AG04450 (cell line): ENCODE measurements at regions not wholly inside any gene's neighbourhood (a gene's known extent, or its start where the extent isn't known, plus 50 kb on each side); places are given as distances from the start of the nearest gene placed in this dataset.

Source experiments
- CTCF ChIA-PET: fragments of 300-600, 350-600 bp; formaldehyde crosslinking; extraction: SDS; loops from one replicate; lab custom pipeline; 2022; ENCODE audit warnings: antibody characterized with exemption, inconsistent platforms; lab: Charles Lee
- POLR2A ChIA-PET: fragments of 350-600 bp; formaldehyde crosslinking; extraction: SDS; loops from one replicate; lab custom pipeline; 2021; ENCODE audit warnings: antibody characterized with exemption, inconsistent platforms; lab: Yijun Ruan, JAX
- DNase-seq: peaks from one replicate; pipeline ENCODE4 v3.0.0-alpha.2; 2011; ENCODE audit warnings: low read depth, low spot score
- H3K27ac ChIP-seq: one replicate; pipeline ENCODE4 v1.5.1; 2012; ENCODE audit warnings: low read depth, low read length, control low read depth
- H3K27me3 ChIP-seq: one replicate; pipeline ENCODE4 v1.6.0; 2012; ENCODE audit warnings: low read length; ENCODE audit not compliant: control insufficient read depth, insufficient read depth
- H3K4me3 ChIP-seq: 2 replicates; pipeline ENCODE4 v1.5.1; 2011; ENCODE audit warnings: mild to moderate bottlenecking, low read depth, low read length, control low read depth
- H3K9me3 ChIP-seq: 2 replicates; pipeline ENCODE4 v1.5.1; 2012; ENCODE audit warnings: low read length; ENCODE audit not compliant: control insufficient read depth, insufficient read depth
- CTCF ChIP-seq: IDR thresholded peaks from 2 replicates; pipeline ENCODE4 v1.5.1; 2011; ENCODE audit warnings: low read depth, low read length, control low read depth, inconsistent platforms

- H3K9me3 ChIP-seq = no peaks in the 10 kb centered on the region
- H3K4me3 ChIP-seq = no peak overlapping the region
- H3K27ac ChIP-seq = no peak overlapping the region
- TF ChIP-seq CTCF = no peak
- POLR2A ChIA-PET = no interaction called here
- DNase-seq = no peak
- CTCF ChIA-PET = no interaction called here
- no peaks in the 10 kb centered on the region for H3K27me3 ChIP-seq
These were observed 1685.4 kb downstream of the MRPL39 start for GRCh38 chr21:23921670-23922418.

GRCh38 chr21:23900727-23901126, 1706.6 kb downstream of the MRPL39 start:
- POLR2A ChIA-PET = no interaction called here

GRCh38 chr21:23899561-23899960, 1707.7 kb downstream of the MRPL39 start:
- POLR2A ChIA-PET = no interaction called here
- Histone ChIP-seq H3K27ac (no peak overlapping the region), H3K4me3 (no peak overlapping the region), H3K9me3 (no peaks in the 10 kb centered on the region; the same call in 1 of the 2 replicates), H3K27me3 (no peaks in the 10 kb centered on the region)
- CTCF ChIA-PET = no interaction called here
- no peak for DNase-seq
- no peak for TF ChIP-seq CTCF

More at GRCh38 chr21:23900727-23901126, 1706.6 kb downstream of the MRPL39 start:
- Histone ChIP-seq H3K27me3 (no peaks in the 10 kb centered on the region), H3K9me3 (no peaks in the 10 kb centered on the region; the same call in 1 of the 2 replicates), H3K4me3 (no peak overlapping the region), H3K27ac (no peak overlapping the region)
- DNase-seq = no peak
- no peak for TF ChIP-seq CTCF
- CTCF ChIA-PET = no interaction called here

- no peaks in the 10 kb centered on the region for H3K27me3 ChIP-seq
- ChIA-PET POLR2A (no interaction called here), CTCF (no interaction called here)
- peaks cover 4% of the 10 kb centered on the region; the same call in 1 of the 2 replicates for H3K9me3 ChIP-seq
- no peak for DNase-seq
- H3K27ac ChIP-seq = no peak overlapping the region
- no peak overlapping the region for H3K4me3 ChIP-seq
- TF ChIP-seq CTCF = no peak
These were observed 1716.6 kb downstream of the MRPL39 start for GRCh38 chr21:23890652-23891051.

- no peak for TF ChIP-seq CTCF
- H3K27me3 ChIP-seq = no peaks in the 10 kb centered on the region
- POLR2A ChIA-PET = no interaction called here
- no peak overlapping the region for H3K27ac ChIP-seq
- no peak overlapping the region for H3K4me3 ChIP-seq
- peaks cover 4% of the 10 kb centered on the region; the same call in 1 of the 2 replicates for H3K9me3 ChIP-seq
- no peak for DNase-seq
- CTCF ChIA-PET = no interaction called here
These were observed 1719.5 kb downstream of the MRPL39 start for GRCh38 chr21:23887725-23888306.
